ENCODE measurements at regions not wholly inside any gene's neighbourhood (a gene's known extent, or its start where the extent isn't known, plus 50 kb on each side); places are given as distances from the start of the nearest gene placed in this dataset.
A peak's percentile ranks its signal among the peaks of the same experiment; 100 is the strongest.

GRCh38 chr9:15113288-15113687, 193.7 kb downstream of the TTC39B start:
- H3K4me3 ChIP-seq (replicated peaks in 1 of 2; ENCODE audit: low read depth in 2 of 2, low read length in 2 of 2) = no peak overlapping the region
- TF ChIP-seq CTCF (IDR thresholded peaks at IDR 0.05; ENCODE audit: low read depth, low read length) = no peak
- no peak for DNase-seq (ENCODE audit: low read depth in 2 of 2)

- no peak for TF ChIP-seq CTCF (IDR thresholded peaks at IDR 0.05; ENCODE audit: low read depth, low read length)
- no peak for DNase-seq (ENCODE audit: low read depth in 2 of 2)
- no peak overlapping the region for H3K4me3 ChIP-seq (replicated peaks in 1 of 2; ENCODE audit: low read depth in 2 of 2, low read length in 2 of 2)
Observed at GRCh38 chr9:15111071-15111470, 195.9 kb downstream of the TTC39B start.

DNA sequence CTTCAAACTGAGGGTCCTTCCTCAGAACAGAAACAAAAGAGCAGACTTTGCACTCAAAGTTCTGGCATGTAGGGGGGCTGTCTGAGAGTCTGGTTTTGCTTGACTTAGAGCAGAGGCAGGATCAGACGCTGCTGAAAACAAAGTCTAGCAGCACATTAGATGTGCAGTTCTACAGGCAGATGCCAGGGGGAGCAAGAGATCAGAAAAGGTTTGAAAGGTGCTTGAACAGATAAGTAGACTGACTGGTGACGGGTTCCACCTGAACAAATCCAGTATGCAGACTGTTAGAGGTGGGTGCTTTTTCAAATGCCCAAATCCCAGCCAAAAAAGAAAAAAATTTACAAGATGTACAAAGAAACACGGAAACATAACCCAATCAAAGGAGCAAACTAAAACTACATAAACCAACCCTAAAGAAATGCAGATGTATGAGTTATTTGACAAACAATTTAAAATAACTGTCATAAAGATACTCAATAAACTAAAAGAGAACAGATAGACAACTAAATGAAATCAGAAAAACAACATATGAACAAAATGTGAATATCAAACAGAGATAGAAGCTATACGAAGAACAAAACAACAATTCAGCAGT, 194.7 kb upstream of the FREM1 start:
- TF ChIP-seq CTCF (IDR thresholded peaks at IDR 0.05; ENCODE audit: low read depth, low read length) = peak; percentile 84
- H3K4me3 ChIP-seq (replicated peaks in 1 of 2; ENCODE audit: low read depth in 2 of 2, low read length in 2 of 2) = no peak overlapping the region
- peak; percentile 43 to 56 for DNase-seq (ENCODE audit: low read depth in 2 of 2)

GRCh38 chr9:15103290-15103689, 193.1 kb upstream of the FREM1 start:
- DNase-seq (ENCODE audit: low read depth in 2 of 2) = no peak
- TF ChIP-seq CTCF (IDR thresholded peaks at IDR 0.05; ENCODE audit: low read depth, low read length) = no peak

GRCh38 chr9:15101095-15101494, 190.9 kb upstream of the FREM1 start:
- H3K4me3 ChIP-seq (replicated peaks in 1 of 2; ENCODE audit: low read depth in 2 of 2, low read length in 2 of 2) = no peak overlapping the region
- peak; percentile 16 to 34 for DNase-seq (ENCODE audit: low read depth in 2 of 2)
- TF ChIP-seq CTCF (IDR thresholded peaks at IDR 0.05; ENCODE audit: low read depth, low read length) = no peak

More at GRCh38 chr9:15103290-15103689, 193.1 kb upstream of the FREM1 start:
- H3K4me3 ChIP-seq (replicated peaks in 1 of 2; ENCODE audit: low read depth in 2 of 2, low read length in 2 of 2) = no peak overlapping the region

DNA sequence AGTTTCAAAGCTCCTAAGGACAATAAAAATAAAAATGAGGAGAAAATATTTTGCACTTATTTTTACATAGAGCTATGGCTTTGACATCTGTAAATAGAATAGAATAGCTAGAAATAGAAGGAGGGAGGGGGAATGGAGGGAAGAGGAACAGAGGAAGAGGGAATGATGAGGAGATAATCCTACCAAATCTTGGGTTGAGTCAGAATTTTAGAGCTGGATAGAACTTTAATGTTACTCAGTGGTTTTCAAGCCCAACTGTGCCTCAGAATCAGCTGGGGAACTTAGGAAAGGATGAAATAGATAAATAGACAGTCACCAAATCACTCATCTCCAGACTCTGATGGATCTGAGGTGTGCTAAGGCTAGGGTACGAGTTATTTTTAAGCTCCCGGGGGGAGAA, 190.3 kb upstream of the FREM1 start:
- DNase-seq (ENCODE audit: low read depth in 2 of 2) = no peak
- no peak for TF ChIP-seq CTCF (IDR thresholded peaks at IDR 0.05; ENCODE audit: low read depth, low read length)
- no peak overlapping the region for H3K4me3 ChIP-seq (replicated peaks in 1 of 2; ENCODE audit: low read depth in 2 of 2, low read length in 2 of 2)

GRCh38 chr9:15096972-15097371, 186.7 kb upstream of the FREM1 start:
- H3K4me3 ChIP-seq (replicated peaks in 1 of 2; ENCODE audit: low read depth in 2 of 2, low read length in 2 of 2) = no peak overlapping the region
- no peak for TF ChIP-seq CTCF (IDR thresholded peaks at IDR 0.05; ENCODE audit: low read depth, low read length)
- no peak for DNase-seq (ENCODE audit: low read depth in 2 of 2)

Data from cardiac fibroblast (primary cell).